Loucy (cell line): ENCODE measurements at regions not wholly inside any gene's neighbourhood (a gene's known extent, or its start where the extent isn't known, plus 50 kb on each side); places are given as distances from the start of the nearest gene placed in this dataset.

Experiments
- H2AFZ ChIP-seq: fragments of 200-600 bp; sonication (generic); 2 replicates; pipeline ENCODE4 v1.6.0; 2016; ENCODE audit warnings: antibody characterized with exemption, mild to moderate bottlenecking, low read length, moderate library complexity
- H3F3A ChIP-seq: fragments of 200-600 bp; 2 replicates; pipeline ENCODE4 v1.6.0; 2016; ENCODE audit warnings: antibody characterized with exemption, low read depth, mild to moderate bottlenecking
- H3K27me3 ChIP-seq: fragments of 200-600 bp; sonication (generic); 2 replicates; pipeline ENCODE4 v1.6.1; 2014; ENCODE audit warnings: low read length, mild to moderate bottlenecking; ENCODE audit not compliant: insufficient read depth, poor library complexity, severe bottlenecking
- H3K36me3 ChIP-seq: fragments of 200-600 bp; sonication (generic); 2 replicates; pipeline ENCODE4 v1.6.1; 2016; ENCODE audit warnings: low read length; ENCODE audit not compliant: insufficient read depth
- H3K4me1 ChIP-seq: fragments of 200-600 bp; sonication (generic); 2 replicates; pipeline ENCODE4 v1.5.1; 2014; ENCODE audit warnings: low read length, mild to moderate bottlenecking; ENCODE audit not compliant: insufficient read depth, poor library complexity, severe bottlenecking
- H3K4me2 ChIP-seq: fragments of 200-600 bp; sonication (generic); 2 replicates; pipeline ENCODE4 v1.6.0; 2014; ENCODE audit warnings: antibody characterized with exemption, low read length, low read depth, mild to moderate bottlenecking; ENCODE audit not compliant: poor library complexity, severe bottlenecking
- H3K4me3 ChIP-seq: fragments of 200-600 bp; sonication (generic); 2 replicates; pipeline ENCODE4 v1.5.1; 2014; ENCODE audit warnings: low read length, mild to moderate bottlenecking, mixed read lengths; ENCODE audit not compliant: poor library complexity, severe bottlenecking
- H3K79me2 ChIP-seq: fragments of 200-600 bp; sonication (generic); 2 replicates; pipeline ENCODE4 v1.6.1; 2014; ENCODE audit warnings: low read length; ENCODE audit not compliant: insufficient read depth
- H3K9ac ChIP-seq: fragments of 200-600 bp; sonication (generic); 2 replicates; pipeline ENCODE4 v1.6.0; 2014; ENCODE audit warnings: mild to moderate bottlenecking, low read depth, low read length, moderate library complexity; ENCODE audit not compliant: poor library complexity, severe bottlenecking
- H3K9me2 ChIP-seq: fragments of 200-600 bp; sonication (generic); replicated peaks from 2 replicates; pipeline ENCODE4 v1.6.1; 2016; ENCODE audit warnings: low read depth, low read length, mixed read lengths
- H3K9me3 ChIP-seq: fragments of 200-600 bp; sonication (generic); 2 replicates; pipeline ENCODE4 v1.6.1; 2014; ENCODE audit warnings: mild to moderate bottlenecking, antibody characterized with exemption, low read length, low read depth; ENCODE audit not compliant: insufficient read depth
- H4K20me1 ChIP-seq: fragments of 200-600 bp; sonication (generic); 2 replicates; pipeline ENCODE4 v1.6.0; 2014; ENCODE audit warnings: antibody characterized with exemption, low read length, mild to moderate bottlenecking; ENCODE audit not compliant: insufficient read depth, poor library complexity, severe bottlenecking
- CTCF ChIP-seq: fragments of 200-600 bp; sonication (generic); conservative IDR thresholded peaks from 2 replicates; pipeline ENCODE4 v1.5.1; 2014; ENCODE audit warnings: mild to moderate bottlenecking, antibody characterized with exemption, low read length
- EZH2phosphoT487 ChIP-seq: fragments of 200-600 bp; IDR thresholded peaks from 2 replicates; pipeline ENCODE4 v1.6.1; 2018; ENCODE audit warnings: antibody characterized with exemption, mild to moderate bottlenecking, moderate library complexity, borderline replicate concordance

GRCh38 chr7:33814936-33815335, 90.4 kb upstream of the BMPER start:
- no peak for TF ChIP-seq EZH2phosphoT487
- TF ChIP-seq CTCF, result no peak
- H3K27me3 ChIP-seq, result no peaks in the 10 kb centered on the region
- no peak overlapping the region for H3K4me2 ChIP-seq
- no peaks in the 10 kb centered on the region for H3K9me2 ChIP-seq
- no peaks in the 10 kb centered on the region for H3K4me1 ChIP-seq
- H3K79me2 ChIP-seq, result no peaks in the 10 kb centered on the region
- H3K36me3 ChIP-seq, result no peaks in the 10 kb centered on the region
- no peaks in the 10 kb centered on the region for H3K9me3 ChIP-seq
- no peaks in the 10 kb centered on the region for H3F3A ChIP-seq
- H2AFZ ChIP-seq, result no peak overlapping the region
- H4K20me1 ChIP-seq, result no peaks in the 10 kb centered on the region
- no peak overlapping the region for H3K4me3 ChIP-seq
- H3K9ac ChIP-seq, result no peak overlapping the region

- TF ChIP-seq EZH2phosphoT487 (no peak), CTCF (no peak)
- Histone ChIP-seq H3K9ac (no peak overlapping the region), H3K9me3 (no peaks in the 10 kb centered on the region), H3K27me3 (no peaks in the 10 kb centered on the region), H3K4me2 (no peak overlapping the region), H3K9me2 (no peaks in the 10 kb centered on the region), H3K4me1 (no peaks in the 10 kb centered on the region), H3K36me3 (no peaks in the 10 kb centered on the region), H3K79me2 (no peaks in the 10 kb centered on the region), H2AFZ (no peak overlapping the region), H3F3A (no peaks in the 10 kb centered on the region), H4K20me1 (no peaks in the 10 kb centered on the region), H3K4me3 (no peak overlapping the region)
Observed at GRCh38 chr7:33815336-33815735, 90.0 kb upstream of the BMPER start.

- no peak overlapping the region for H3K4me2 ChIP-seq
- H3K9ac ChIP-seq, result no peak overlapping the region
- H2AFZ ChIP-seq, result no peak overlapping the region
- no peaks in the 10 kb centered on the region for H3K36me3 ChIP-seq
- H3K27me3 ChIP-seq, result no peaks in the 10 kb centered on the region
- H3K4me1 ChIP-seq, result no peaks in the 10 kb centered on the region
- H3K79me2 ChIP-seq, result no peaks in the 10 kb centered on the region
- TF ChIP-seq EZH2phosphoT487 (no peak), CTCF (no peak)
- no peaks in the 10 kb centered on the region for H4K20me1 ChIP-seq
- H3K9me2 ChIP-seq, result no peaks in the 10 kb centered on the region
- H3K4me3 ChIP-seq, result no peak overlapping the region
- no peaks in the 10 kb centered on the region for H3F3A ChIP-seq
- no peaks in the 10 kb centered on the region for H3K9me3 ChIP-seq
Observed at GRCh38 chr7:33816106-33816505, 89.2 kb upstream of the BMPER start.
